ENCODE measurements at regions not wholly inside any gene's neighbourhood (a gene's known extent, or its start where the extent isn't known, plus 50 kb on each side); places are given as distances from the start of the nearest gene placed in this dataset.

- WGBS, 2 donors, result 79 to 86% methylated on average over 6 of the region's 6 CpGs
- Histone ChIP-seq H3K36me3 (no peaks in the 10 kb centered on the region), H3K27ac (no peak overlapping the region), H3K4me1 (no peaks in the 10 kb centered on the region), H3K27me3 (no peaks in the 10 kb centered on the region), H3K9me3 (no peaks in the 10 kb centered on the region), H3K4me3 (no peak overlapping the region)
- TF ChIP-seq POLR2A (IDR thresholded peaks at IDR 0.05), result no peak
- no peak for DNase-seq
- intact Hi-C loops (cut with DNase I), result no loop called here
These were observed 264.0 kb upstream of the DPH6 start for GRCh38 chr15:35810007-35810406.

- intact Hi-C loops (cut with DNase I), result no loop called here
- Histone ChIP-seq H3K27me3 (no peaks in the 10 kb centered on the region), H3K36me3 (no peaks in the 10 kb centered on the region), H3K27ac (no peak overlapping the region), H3K4me3 (no peak overlapping the region), H3K4me1 (no peaks in the 10 kb centered on the region), H3K9me3 (no peaks in the 10 kb centered on the region)
- DNase-seq, result no peak
- TF ChIP-seq POLR2AphosphoS5 (IDR thresholded peaks at IDR 0.05), result no peak
- TF ChIP-seq POLR2A (IDR thresholded peaks at IDR 0.05), result no peak
- TF ChIP-seq, protein P1, sequence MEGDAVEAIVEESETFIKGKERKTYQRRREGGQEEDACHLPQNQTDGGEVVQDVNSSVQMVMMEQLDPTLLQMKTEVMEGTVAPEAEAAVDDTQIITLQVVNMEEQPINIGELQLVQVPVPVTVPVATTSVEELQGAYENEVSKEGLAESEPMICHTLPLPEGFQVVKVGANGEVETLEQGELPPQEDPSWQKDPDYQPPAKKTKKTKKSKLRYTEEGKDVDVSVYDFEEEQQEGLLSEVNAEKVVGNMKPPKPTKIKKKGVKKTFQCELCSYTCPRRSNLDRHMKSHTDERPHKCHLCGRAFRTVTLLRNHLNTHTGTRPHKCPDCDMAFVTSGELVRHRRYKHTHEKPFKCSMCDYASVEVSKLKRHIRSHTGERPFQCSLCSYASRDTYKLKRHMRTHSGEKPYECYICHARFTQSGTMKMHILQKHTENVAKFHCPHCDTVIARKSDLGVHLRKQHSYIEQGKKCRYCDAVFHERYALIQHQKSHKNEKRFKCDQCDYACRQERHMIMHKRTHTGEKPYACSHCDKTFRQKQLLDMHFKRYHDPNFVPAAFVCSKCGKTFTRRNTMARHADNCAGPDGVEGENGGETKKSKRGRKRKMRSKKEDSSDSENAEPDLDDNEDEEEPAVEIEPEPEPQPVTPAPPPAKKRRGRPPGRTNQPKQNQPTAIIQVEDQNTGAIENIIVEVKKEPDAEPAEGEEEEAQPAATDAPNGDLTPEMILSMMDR (IDR thresholded peaks at IDR 0.05), result no peak
- TF ChIP-seq EP300 (IDR thresholded peaks at IDR 0.05), result no peak
- WGBS, 2 donors, result 85 to 94% methylated on average over 2 of the region's 2 CpGs
These were observed 267.6 kb upstream of the DPH6 start for GRCh38 chr15:35813573-35813972.

- no peak overlapping the region for H3K4me3 ChIP-seq
These were observed 272.9 kb upstream of the DPH6 start for GRCh38 chr15:35818846-35819245.

DNA sequence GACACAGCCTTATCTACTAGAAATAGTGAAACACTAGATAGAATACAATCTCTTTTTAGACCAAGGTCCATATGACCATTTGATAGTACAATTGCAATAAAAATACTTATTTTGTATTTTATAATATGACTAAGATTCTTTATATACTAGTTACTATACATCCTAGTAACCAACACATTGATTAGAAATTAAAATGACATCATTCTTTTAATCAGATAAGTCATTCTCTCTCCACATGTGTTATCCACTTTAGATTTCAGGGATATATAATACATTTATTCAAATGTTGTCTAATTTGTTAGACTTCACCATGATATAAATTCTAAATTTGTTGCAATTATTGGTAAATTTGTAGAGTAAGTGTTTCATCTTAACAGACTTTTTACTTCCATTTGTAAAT lies 276.2 kb upstream of the DPH6 start:
- no peaks in the 10 kb centered on the region for H3K4me1 ChIP-seq

More at GRCh38 chr15:35818846-35819245, 272.9 kb upstream of the DPH6 start:
- intact Hi-C loops (cut with DNase I), result no loop called here
- DNase-seq, result no peak
- no peaks in the 10 kb centered on the region for H3K9me3 ChIP-seq
- no peaks in the 10 kb centered on the region for H3K36me3 ChIP-seq
- no peak overlapping the region for H3K27ac ChIP-seq
- no peaks in the 10 kb centered on the region for H3K4me1 ChIP-seq
- 89 to 94% methylated on average over 1 of the region's 1 CpG for WGBS, 2 donors
- TF ChIP-seq, protein P1 (IDR thresholded peaks at IDR 0.05), result no peak
- H3K27me3 ChIP-seq, result no peaks in the 10 kb centered on the region

DNA sequence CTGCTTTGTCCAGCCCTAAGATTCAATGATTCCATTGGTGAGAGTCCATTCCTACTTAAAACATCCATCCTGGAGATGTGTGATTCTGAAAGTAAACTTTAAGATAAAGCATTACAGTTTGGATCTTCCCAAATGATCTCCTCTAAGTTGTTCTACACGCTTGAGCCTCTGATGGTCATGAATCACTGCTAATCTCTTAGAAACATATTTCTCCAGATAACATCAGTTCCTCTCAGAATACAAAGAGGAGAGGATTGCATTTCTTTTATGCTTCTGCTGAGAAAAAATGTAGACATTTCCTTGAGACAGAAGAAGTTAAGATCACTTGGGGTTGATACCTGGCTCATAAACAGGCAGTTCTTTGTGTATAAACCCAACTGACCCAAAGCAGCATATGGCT lies 281.2 kb upstream of the DPH6 start:
- Histone ChIP-seq H3K4me3 (no peak overlapping the region), H3K27ac (no peak overlapping the region), H3K27me3 (no peaks in the 10 kb centered on the region), H3K4me1 (no peaks in the 10 kb centered on the region), H3K9me3 (no peaks in the 10 kb centered on the region), H3K36me3 (no peaks in the 10 kb centered on the region)
- 33 to 65% methylated on average over 1 of the region's 1 CpG for WGBS, 2 donors
- TF ChIP-seq EP300 (IDR thresholded peaks at IDR 0.05), result no peak
- intact Hi-C loops (cut with DNase I), result no loop called here
- no peak for DNase-seq

More for the DNA sequence above, 276.2 kb upstream of the DPH6 start:
- Histone ChIP-seq H3K27me3 (no peaks in the 10 kb centered on the region), H3K27ac (no peak overlapping the region), H3K4me3 (no peak overlapping the region), H3K36me3 (no peaks in the 10 kb centered on the region), H3K9me3 (no peaks in the 10 kb centered on the region)
- no peak for DNase-seq
- TF ChIP-seq EP300 (IDR thresholded peaks at IDR 0.05) (no peak), POLR2AphosphoS5 (IDR thresholded peaks at IDR 0.05) (no peak), POLR2A (IDR thresholded peaks at IDR 0.05) (no peak)
- TF ChIP-seq, protein P1 (IDR thresholded peaks at IDR 0.05), result no peak
- intact Hi-C loops (cut with DNase I), result no loop called here

DNA sequence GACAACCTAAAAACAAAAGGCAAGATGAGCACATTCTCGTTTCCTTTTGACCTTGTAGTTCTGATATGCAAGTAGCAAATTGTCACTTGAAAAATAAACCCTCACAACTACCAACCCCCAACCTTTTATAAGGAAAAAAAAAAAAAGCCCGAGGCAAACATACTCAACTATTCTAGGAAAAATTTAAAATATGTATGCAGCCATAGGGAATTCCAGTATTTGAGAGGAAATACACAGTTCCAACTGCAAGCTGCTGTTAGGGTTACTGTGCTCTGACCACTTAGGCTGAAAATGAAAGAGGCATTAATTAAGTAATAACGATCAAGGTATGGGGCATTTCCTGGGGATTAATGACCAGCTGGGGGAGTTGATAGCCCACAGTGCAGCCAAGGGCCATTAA lies 281.9 kb upstream of the DPH6 start:
- Histone ChIP-seq H3K27me3 (no peaks in the 10 kb centered on the region), H3K27ac (no peak overlapping the region), H3K4me1 (no peaks in the 10 kb centered on the region), H3K9me3 (no peaks in the 10 kb centered on the region), H3K36me3 (no peaks in the 10 kb centered on the region), H3K4me3 (no peak overlapping the region)
- DNase-seq, result no peak
- 43 to 46% methylated on average over 3 of the region's 3 CpGs for WGBS, 2 donors
- no peak for TF ChIP-seq EP300 (IDR thresholded peaks at IDR 0.05)
- TF ChIP-seq POLR2A (IDR thresholded peaks at IDR 0.05), result no peak
- TF ChIP-seq POLR2AphosphoS5 (IDR thresholded peaks at IDR 0.05), result no peak
- TF ChIP-seq, protein P1 (IDR thresholded peaks at IDR 0.05), result no peak
- intact Hi-C loops (cut with DNase I), result no loop called here
